HEK293 (cell line): ENCODE measurements at regions not wholly inside any gene's neighbourhood (a gene's known extent, or its start where the extent isn't known, plus 50 kb on each side); places are given as distances from the start of the nearest gene placed in this dataset.

ENCODE experiments used
- ZNF138 ChIP-seq: fragments of 450-650 bp; formaldehyde crosslinking; IDR thresholded peaks from 2 replicates; pipeline ENCODE4 v1.5.1; 2016; ENCODE audit warnings: missing biosample characterization, missing genetic modification characterization, borderline replicate concordance
- ZNF830 ChIP-seq: fragments of 450-650 bp; IDR thresholded peaks from 2 replicates; pipeline ENCODE4 v1.5.0; 2018; ENCODE audit warnings: missing biosample characterization, missing genetic modification characterization, low read depth, mild to moderate bottlenecking, moderate library complexity
- TF ChIP-seq, protein P1 (sequence below): fragments of 450-650 bp; formaldehyde crosslinking; IDR thresholded peaks from 2 replicates; pipeline ENCODE4 v1.5.1; 2016; ENCODE audit warnings: missing biosample characterization, missing genetic modification characterization
- TF ChIP-seq, protein P2 (sequence below): fragments of 450-650 bp; formaldehyde crosslinking; IDR thresholded peaks from 2 replicates; pipeline ENCODE4 v1.5.1; 2016; ENCODE audit warnings: missing biosample characterization, missing genetic modification characterization

- TF ChIP-seq, protein P1, sequence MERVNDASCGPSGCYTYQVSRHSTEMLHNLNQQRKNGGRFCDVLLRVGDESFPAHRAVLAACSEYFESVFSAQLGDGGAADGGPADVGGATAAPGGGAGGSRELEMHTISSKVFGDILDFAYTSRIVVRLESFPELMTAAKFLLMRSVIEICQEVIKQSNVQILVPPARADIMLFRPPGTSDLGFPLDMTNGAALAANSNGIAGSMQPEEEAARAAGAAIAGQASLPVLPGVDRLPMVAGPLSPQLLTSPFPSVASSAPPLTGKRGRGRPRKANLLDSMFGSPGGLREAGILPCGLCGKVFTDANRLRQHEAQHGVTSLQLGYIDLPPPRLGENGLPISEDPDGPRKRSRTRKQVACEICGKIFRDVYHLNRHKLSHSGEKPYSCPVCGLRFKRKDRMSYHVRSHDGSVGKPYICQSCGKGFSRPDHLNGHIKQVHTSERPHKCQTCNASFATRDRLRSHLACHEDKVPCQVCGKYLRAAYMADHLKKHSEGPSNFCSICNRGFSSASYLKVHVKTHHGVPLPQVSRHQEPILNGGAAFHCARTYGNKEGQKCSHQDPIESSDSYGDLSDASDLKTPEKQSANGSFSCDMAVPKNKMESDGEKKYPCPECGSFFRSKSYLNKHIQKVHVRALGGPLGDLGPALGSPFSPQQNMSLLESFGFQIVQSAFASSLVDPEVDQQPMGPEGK, result no peak
- TF ChIP-seq, protein P2, sequence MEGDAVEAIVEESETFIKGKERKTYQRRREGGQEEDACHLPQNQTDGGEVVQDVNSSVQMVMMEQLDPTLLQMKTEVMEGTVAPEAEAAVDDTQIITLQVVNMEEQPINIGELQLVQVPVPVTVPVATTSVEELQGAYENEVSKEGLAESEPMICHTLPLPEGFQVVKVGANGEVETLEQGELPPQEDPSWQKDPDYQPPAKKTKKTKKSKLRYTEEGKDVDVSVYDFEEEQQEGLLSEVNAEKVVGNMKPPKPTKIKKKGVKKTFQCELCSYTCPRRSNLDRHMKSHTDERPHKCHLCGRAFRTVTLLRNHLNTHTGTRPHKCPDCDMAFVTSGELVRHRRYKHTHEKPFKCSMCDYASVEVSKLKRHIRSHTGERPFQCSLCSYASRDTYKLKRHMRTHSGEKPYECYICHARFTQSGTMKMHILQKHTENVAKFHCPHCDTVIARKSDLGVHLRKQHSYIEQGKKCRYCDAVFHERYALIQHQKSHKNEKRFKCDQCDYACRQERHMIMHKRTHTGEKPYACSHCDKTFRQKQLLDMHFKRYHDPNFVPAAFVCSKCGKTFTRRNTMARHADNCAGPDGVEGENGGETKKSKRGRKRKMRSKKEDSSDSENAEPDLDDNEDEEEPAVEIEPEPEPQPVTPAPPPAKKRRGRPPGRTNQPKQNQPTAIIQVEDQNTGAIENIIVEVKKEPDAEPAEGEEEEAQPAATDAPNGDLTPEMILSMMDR (tag by site-specific recombination), result no peak
- TF ChIP-seq ZNF830 (tag by site-specific recombination) (no peak), ZNF138 (no peak)
Measured at GRCh38 chr4:27514711-27515110, 654.1 kb downstream of the STIM2 start.
